VCaP (cell line): ENCODE measurements at regions not wholly inside any gene's neighbourhood (a gene's known extent, or its start where the extent isn't known, plus 50 kb on each side); places are given as distances from the start of the nearest gene placed in this dataset.
"Not testable (repeated sequence)": the region's sequence is repeated elsewhere in the genome, so short reads cannot be mapped to it uniquely, and the experiment has no call there.

Experiments
- H3K27ac ChIP-seq: fragments of 450-650 bp; 2 replicates; pipeline ENCODE4 v1.5.1; 2017
- CTCF ChIP-seq: fragments of 450-650 bp; conservative IDR thresholded peaks from 2 replicates; pipeline ENCODE4 v1.5.1; 2017; ENCODE audit warnings: mild to moderate bottlenecking, moderate library complexity

- H3K27ac ChIP-seq = no peak overlapping the region
- TF ChIP-seq CTCF = no peak
Measured at GRCh38 chr6:82624251-82624650, 260.6 kb downstream of the TPBG start.

- not testable (repeated sequence) for H3K27ac ChIP-seq
Measured at GRCh38 chr6:82626946-82627345, 263.3 kb downstream of the TPBG start.

- H3K27ac ChIP-seq = no peak overlapping the region
- TF ChIP-seq CTCF = no peak
Measured at GRCh38 chr6:82629921-82630320, 266.3 kb downstream of the TPBG start.

- no peak for TF ChIP-seq CTCF
- no peak overlapping the region for H3K27ac ChIP-seq
Measured at GRCh38 chr6:82641677-82642076, 278.1 kb downstream of the TPBG start.

- no peak overlapping the region for H3K27ac ChIP-seq
- no peak for TF ChIP-seq CTCF
Measured at GRCh38 chr6:82645536-82646230, 282.1 kb downstream of the TPBG start.

GRCh38 chr6:82646231-82646615 is 282.6 kb downstream of the TPBG start:
- no peak for TF ChIP-seq CTCF
- no peak overlapping the region for H3K27ac ChIP-seq

GRCh38 chr6:82651845-82652335 is 288.3 kb downstream of the TPBG start:
- H3K27ac ChIP-seq = no peak overlapping the region
- TF ChIP-seq CTCF = no peak

- H3K27ac ChIP-seq = no peak overlapping the region
- no peak for TF ChIP-seq CTCF
Measured at GRCh38 chr6:82679232-82679631, 315.6 kb downstream of the TPBG start.
